Myocyte (in vitro differentiated cells): ENCODE measurements at regions not wholly inside any gene's neighbourhood (a gene's known extent, or its start where the extent isn't known, plus 50 kb on each side); places are given as distances from the start of the nearest gene placed in this dataset.

Experiments used
- DNase-seq: peaks from one replicate; pipeline ENCODE4 v3.0.0-alpha.2; 2012; ENCODE audit warnings: low read depth

- DNase-seq, result no peak
These were observed 247.0 kb downstream of the WDR11 start for GRCh38 chr10:121098211-121098610.

GRCh38 chr10:121098751-121099150 lies 247.6 kb downstream of the WDR11 start:
- DNase-seq, result no peak

GRCh38 chr10:121099181-121099580 lies 248.0 kb downstream of the WDR11 start:
- DNase-seq, result no peak

GRCh38 chr10:121099592-121099991 lies 248.4 kb downstream of the WDR11 start:
- no peak for DNase-seq

- DNase-seq, result no peak
These were observed 250.4 kb downstream of the WDR11 start for GRCh38 chr10:121101561-121101960.

GRCh38 chr10:121102706-121103105 lies 251.5 kb downstream of the WDR11 start:
- DNase-seq, result no peak

GRCh38 chr10:121104476-121105111 lies 253.4 kb downstream of the WDR11 start:
- DNase-seq, result no peak

- DNase-seq, result no peak
These were observed 255.4 kb downstream of the WDR11 start for GRCh38 chr10:121106611-121107010.

- no peak for DNase-seq
These were observed 256.9 kb downstream of the WDR11 start for GRCh38 chr10:121108051-121108450.

- no peak for DNase-seq
These were observed 259.2 kb downstream of the WDR11 start for GRCh38 chr10:121110369-121110768.

- no peak for DNase-seq
These were observed 261.0 kb downstream of the WDR11 start for GRCh38 chr10:121112136-121112535.

- no peak for DNase-seq
These were observed 261.6 kb downstream of the WDR11 start for GRCh38 chr10:121112579-121113384.

- DNase-seq, result no peak
These were observed 262.2 kb downstream of the WDR11 start for GRCh38 chr10:121113385-121113696.

- DNase-seq, result no peak
These were observed 262.7 kb downstream of the WDR11 start for GRCh38 chr10:121113911-121114310.

- DNase-seq, result no peak
These were observed 264.0 kb downstream of the WDR11 start for GRCh38 chr10:121115154-121115553.

GRCh38 chr10:121121462-121121861 lies 270.3 kb downstream of the WDR11 start:
- DNase-seq, result no peak

GRCh38 chr10:121127151-121127906 lies 276.2 kb downstream of the WDR11 start:
- DNase-seq, result no peak

GRCh38 chr10:121128164-121128563 lies 277.0 kb downstream of the WDR11 start:
- DNase-seq, result no peak

- DNase-seq, result no peak
These were observed 278.1 kb downstream of the WDR11 start for GRCh38 chr10:121129266-121129665.

- no peak for DNase-seq
These were observed 279.2 kb downstream of the WDR11 start for GRCh38 chr10:121130382-121130781.

GRCh38 chr10:121131014-121131413 lies 279.9 kb downstream of the WDR11 start:
- no peak for DNase-seq
